Activated naive CD8-positive, alpha-beta T cell treated with anti-CD3 and anti-CD28 coated beads, Interleukin-2, amount 10 ng/mL, durations not matched to agents 7 days and 5 days (primary cell): ENCODE measurements at regions not wholly inside any gene's neighbourhood (a gene's known extent, or its start where the extent isn't known, plus 50 kb on each side); places are given as distances from the start of the nearest gene placed in this dataset.

ENCODE experiments used
- ATAC-seq: fragments of 150-1000 bp; cut with Tn5 transposase; one replicate; pipeline ENCODE4 v1.10.0; 2021; ENCODE audit warnings: low read depth, moderate library complexity
- POLR2A ChIA-PET: fragments of 350-600 bp; sonication (Branson Sonifier 250); formaldehyde crosslinking; loops from one replicate; lab custom pipeline; 2021; ENCODE audit warnings: antibody characterized with exemption; lab: Charles Lee
- DNase-seq: peaks from one replicate; pipeline ENCODE4 v3.0.0; 2021
- H3K27ac Mint-ChIP-seq: one replicate; pipeline ENCODE4 v1.8.0; 2022; ENCODE audit warnings: mild to moderate bottlenecking, mixed read lengths
- H3K27me3 Mint-ChIP-seq: one replicate; pipeline ENCODE4 v1.8.0; 2022; ENCODE audit warnings: mild to moderate bottlenecking, moderate library complexity, mixed read lengths
- H3K36me3 Mint-ChIP-seq: one replicate; pipeline ENCODE4 v1.8.0; 2021; ENCODE audit warnings: mild to moderate bottlenecking, mixed read lengths
- H3K4me1 Mint-ChIP-seq: one replicate; pipeline ENCODE4 v1.8.0; 2021; ENCODE audit warnings: mixed read lengths
- H3K4me3 Mint-ChIP-seq: one replicate; pipeline ENCODE4 v1.8.0; 2022; ENCODE audit warnings: mild to moderate bottlenecking, moderate library complexity, mixed read lengths
- H3K9me3 Mint-ChIP-seq: one replicate; pipeline ENCODE4 v1.8.0; 2021; ENCODE audit warnings: mixed read lengths

GRCh38 chr13:37383856-37384370 lies 214.7 kb downstream of the POSTN start:
- POLR2A ChIA-PET = no interaction called here
- ATAC-seq (no peak), DNase-seq (no peak)
- no peak overlapping the region for H3K27ac Mint-ChIP-seq
- H3K4me1 Mint-ChIP-seq = no peaks in the 10 kb centered on the region
- H3K36me3 Mint-ChIP-seq = no peaks in the 10 kb centered on the region
- H3K4me3 Mint-ChIP-seq = no peak overlapping the region
- no peaks in the 10 kb centered on the region for H3K27me3 Mint-ChIP-seq
- peaks cover 4% of the 10 kb centered on the region for H3K9me3 Mint-ChIP-seq

- Mint-ChIP-seq H3K27me3 (no peaks in the 10 kb centered on the region), H3K9me3 (peaks cover 4% of the 10 kb centered on the region), H3K36me3 (no peaks in the 10 kb centered on the region), H3K4me3 (no peak overlapping the region), H3K4me1 (no peaks in the 10 kb centered on the region), H3K27ac (no peak overlapping the region)
- POLR2A ChIA-PET = no interaction called here
- DNase-seq (no peak), ATAC-seq (no peak)
These were observed 215.5 kb downstream of the POSTN start for GRCh38 chr13:37383046-37383445.

DNA sequence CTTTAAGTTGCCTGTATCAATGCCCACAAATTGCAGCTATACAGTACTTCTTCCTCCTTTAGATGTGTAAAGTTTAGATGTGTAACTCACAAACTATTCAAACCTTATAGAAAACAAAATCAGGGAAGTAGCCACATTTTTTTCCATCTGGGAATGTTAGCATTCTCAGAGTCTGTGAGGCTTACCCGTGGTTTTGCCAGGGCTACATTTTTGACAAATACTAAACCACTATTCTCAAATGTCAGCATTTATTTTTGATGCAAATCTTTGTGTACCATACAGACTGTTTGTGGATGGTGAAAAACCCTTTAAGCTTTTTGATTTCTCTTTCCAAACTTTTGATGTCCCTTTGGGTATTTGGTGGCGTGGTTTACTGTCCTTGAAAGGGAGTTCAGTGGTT lies 216.4 kb downstream of the POSTN start:
- no peaks in the 10 kb centered on the region for H3K27me3 Mint-ChIP-seq
- H3K9me3 Mint-ChIP-seq = peaks cover 3% of the 10 kb centered on the region
- no peak for DNase-seq
- POLR2A ChIA-PET = no interaction called here
- ATAC-seq = no peak
- no peak overlapping the region for H3K27ac Mint-ChIP-seq
- H3K4me1 Mint-ChIP-seq = no peaks in the 10 kb centered on the region
- no peaks in the 10 kb centered on the region for H3K36me3 Mint-ChIP-seq
- H3K4me3 Mint-ChIP-seq = no peak overlapping the region

GRCh38 chr13:37381502-37381901 lies 217.1 kb downstream of the POSTN start:
- Mint-ChIP-seq H3K4me3 (no peak overlapping the region), H3K27ac (no peak overlapping the region), H3K4me1 (no peaks in the 10 kb centered on the region), H3K9me3 (peaks cover 3% of the 10 kb centered on the region), H3K27me3 (no peaks in the 10 kb centered on the region), H3K36me3 (no peaks in the 10 kb centered on the region)
- POLR2A ChIA-PET = no interaction called here
- DNase-seq = no peak
- ATAC-seq = no peak

DNA sequence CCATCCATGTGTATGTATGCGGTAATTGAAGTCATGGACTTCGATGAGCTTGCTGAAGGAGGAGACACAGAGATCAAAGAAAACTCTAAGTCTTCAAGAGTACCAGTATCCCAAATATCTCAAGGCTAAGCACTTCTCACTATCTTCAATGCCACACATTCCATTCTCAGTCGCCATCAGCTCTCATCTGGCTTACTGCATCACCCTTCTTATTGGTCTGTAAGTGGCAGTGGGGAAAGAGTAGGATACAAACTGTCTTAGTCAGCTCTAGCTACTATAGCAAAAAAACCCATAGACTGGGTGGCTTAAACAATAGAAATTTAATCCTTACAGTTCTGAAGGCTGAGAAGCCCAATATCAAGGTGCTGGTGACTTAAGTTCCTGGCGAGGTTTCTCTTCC lies 218.7 kb downstream of the POSTN start:
- Mint-ChIP-seq H3K4me3 (no peak overlapping the region), H3K4me1 (no peaks in the 10 kb centered on the region), H3K36me3 (no peaks in the 10 kb centered on the region), H3K27ac (no peak overlapping the region), H3K27me3 (no peaks in the 10 kb centered on the region), H3K9me3 (no peaks in the 10 kb centered on the region)
- POLR2A ChIA-PET = no interaction called here
- DNase-seq (no peak), ATAC-seq (no peak)

DNA sequence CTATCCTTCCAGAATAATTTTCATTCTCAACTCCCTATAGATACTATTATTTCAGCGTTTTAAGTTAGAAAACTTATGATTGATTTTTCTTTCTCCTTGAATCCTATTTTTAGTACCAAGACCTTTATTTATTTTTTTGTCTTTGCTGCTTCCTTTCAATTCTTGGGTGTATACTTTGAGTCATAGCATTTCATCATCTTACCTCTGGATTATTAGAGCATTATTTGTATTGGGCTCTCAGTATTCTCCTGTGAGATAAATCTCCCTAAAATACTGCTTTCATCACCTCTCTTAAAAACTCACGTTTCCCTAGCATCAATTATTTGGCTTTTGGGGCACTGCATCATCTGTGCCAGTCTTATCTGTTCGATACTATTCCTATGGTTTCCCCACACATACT lies 222.8 kb downstream of the POSTN start:
- Mint-ChIP-seq H3K4me3 (no peak overlapping the region), H3K27ac (no peak overlapping the region), H3K9me3 (no peaks in the 10 kb centered on the region), H3K4me1 (no peaks in the 10 kb centered on the region), H3K36me3 (no peaks in the 10 kb centered on the region), H3K27me3 (no peaks in the 10 kb centered on the region)
- no peak for DNase-seq
- POLR2A ChIA-PET = no interaction called here
- no peak for ATAC-seq

GRCh38 chr13:37375071-37375470 lies 223.5 kb downstream of the POSTN start:
- Mint-ChIP-seq H3K4me3 (no peak overlapping the region), H3K4me1 (no peaks in the 10 kb centered on the region), H3K27me3 (no peaks in the 10 kb centered on the region)

GRCh38 chr13:37369616-37370015 lies 229.0 kb downstream of the POSTN start:
- Mint-ChIP-seq H3K9me3 (peaks cover 1% of the 10 kb centered on the region), H3K4me1 (no peaks in the 10 kb centered on the region), H3K4me3 (no peak overlapping the region), H3K27me3 (no peaks in the 10 kb centered on the region), H3K27ac (no peak overlapping the region), H3K36me3 (no peaks in the 10 kb centered on the region)
- no peak for DNase-seq
- POLR2A ChIA-PET = no interaction called here
- ATAC-seq = no peak

More at GRCh38 chr13:37375071-37375470, 223.5 kb downstream of the POSTN start:
- POLR2A ChIA-PET = no interaction called here
- DNase-seq (no peak), ATAC-seq (no peak)
- no peak overlapping the region for H3K27ac Mint-ChIP-seq
- no peaks in the 10 kb centered on the region for H3K9me3 Mint-ChIP-seq
- no peaks in the 10 kb centered on the region for H3K36me3 Mint-ChIP-seq

GRCh38 chr13:37368501-37368900 lies 230.1 kb downstream of the POSTN start:
- H3K9me3 Mint-ChIP-seq = peaks cover 2% of the 10 kb centered on the region
- no peak overlapping the region for H3K27ac Mint-ChIP-seq
- no peak for ATAC-seq
- H3K27me3 Mint-ChIP-seq = no peaks in the 10 kb centered on the region
- H3K36me3 Mint-ChIP-seq = no peaks in the 10 kb centered on the region
- H3K4me1 Mint-ChIP-seq = no peaks in the 10 kb centered on the region
- DNase-seq = no peak
- POLR2A ChIA-PET = no interaction called here
- no peak overlapping the region for H3K4me3 Mint-ChIP-seq

- Mint-ChIP-seq H3K27ac (no peak overlapping the region), H3K27me3 (no peaks in the 10 kb centered on the region), H3K9me3 (peaks cover 5% of the 10 kb centered on the region), H3K4me3 (no peak overlapping the region), H3K36me3 (no peaks in the 10 kb centered on the region), H3K4me1 (no peaks in the 10 kb centered on the region)
- DNase-seq (no peak), ATAC-seq (no peak)
- POLR2A ChIA-PET = no interaction called here
These were observed 232.4 kb downstream of the POSTN start for GRCh38 chr13:37366044-37366770.

GRCh38 chr13:37365496-37365895 lies 233.1 kb downstream of the POSTN start:
- no peaks in the 10 kb centered on the region for H3K27me3 Mint-ChIP-seq
- H3K9me3 Mint-ChIP-seq = peaks cover 5% of the 10 kb centered on the region
- POLR2A ChIA-PET = no interaction called here
- ATAC-seq (no peak), DNase-seq (no peak)
- no peaks in the 10 kb centered on the region for H3K36me3 Mint-ChIP-seq
- H3K27ac Mint-ChIP-seq = no peak overlapping the region
- no peaks in the 10 kb centered on the region for H3K4me1 Mint-ChIP-seq
- H3K4me3 Mint-ChIP-seq = no peak overlapping the region

- DNase-seq = no peak
- Mint-ChIP-seq H3K4me3 (no peak overlapping the region), H3K27ac (no peak overlapping the region), H3K27me3 (no peaks in the 10 kb centered on the region), H3K4me1 (no peaks in the 10 kb centered on the region), H3K9me3 (peaks cover 5% of the 10 kb centered on the region), H3K36me3 (no peaks in the 10 kb centered on the region)
- POLR2A ChIA-PET = no interaction called here
- no peak for ATAC-seq
These were observed 233.6 kb downstream of the POSTN start for GRCh38 chr13:37364956-37365355.

DNA sequence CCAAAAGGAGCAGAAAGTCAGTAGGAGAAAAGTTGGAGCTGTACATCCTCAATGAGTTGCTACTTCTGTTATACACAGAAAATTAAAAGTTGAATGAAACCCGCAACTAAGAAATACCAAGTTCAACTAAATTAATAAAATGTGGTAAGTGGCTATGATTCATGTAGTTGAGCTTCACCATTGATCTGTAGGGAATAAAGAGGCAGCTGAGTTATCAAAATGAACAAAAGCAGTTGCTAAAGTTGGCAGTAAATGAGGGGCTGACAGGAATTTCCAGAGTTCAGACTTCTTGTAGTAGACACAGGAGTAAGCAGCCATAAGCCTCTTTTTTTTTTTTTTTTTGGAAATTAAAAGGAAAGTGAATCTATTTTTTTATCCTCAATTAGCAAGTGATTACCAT lies 234.6 kb downstream of the POSTN start:
- Mint-ChIP-seq H3K36me3 (no peaks in the 10 kb centered on the region), H3K4me3 (no peak overlapping the region), H3K27me3 (no peaks in the 10 kb centered on the region), H3K4me1 (no peaks in the 10 kb centered on the region), H3K9me3 (peaks cover 5% of the 10 kb centered on the region), H3K27ac (no peak overlapping the region)
- ATAC-seq (no peak), DNase-seq (no peak)
- POLR2A ChIA-PET = no interaction called here

DNA sequence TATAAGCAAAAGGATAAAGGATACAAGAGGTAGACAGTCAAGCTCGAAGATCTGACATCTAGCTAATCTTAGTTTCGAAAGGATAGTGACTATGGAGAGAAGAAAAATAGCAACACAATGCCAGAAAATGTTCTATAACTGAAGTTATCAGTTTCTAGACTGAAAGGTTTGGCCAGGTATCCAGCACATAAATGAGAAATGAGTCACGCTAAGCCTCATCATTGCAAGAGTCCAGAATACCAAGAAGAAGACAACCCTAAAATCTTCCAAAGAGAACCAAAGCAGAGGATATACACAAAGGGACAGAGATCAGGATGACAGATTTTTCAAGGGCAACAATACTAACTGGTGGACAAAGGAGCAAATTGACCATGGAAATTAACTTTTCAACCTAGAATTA lies 237.0 kb downstream of the POSTN start:
- Mint-ChIP-seq H3K9me3 (peaks cover 5% of the 10 kb centered on the region), H3K4me3 (no peak overlapping the region), H3K27me3 (no peaks in the 10 kb centered on the region), H3K36me3 (no peaks in the 10 kb centered on the region), H3K27ac (no peak overlapping the region), H3K4me1 (no peaks in the 10 kb centered on the region)
- DNase-seq = no peak
- POLR2A ChIA-PET = no interaction called here
- no peak for ATAC-seq
